LNCaP clone FGC (cell line): ENCODE measurements at regions not wholly inside any gene's neighbourhood (a gene's known extent, or its start where the extent isn't known, plus 50 kb on each side); places are given as distances from the start of the nearest gene placed in this dataset.

ENCODE experiments used
- DNase-seq: peaks from one replicate; pipeline ENCODE4 v3.0.0-alpha.2; 2011; ENCODE audit warnings: low read depth
- H3K4me3 ChIP-seq: 2 replicates; pipeline ENCODE4 v1.5.1; 2011; ENCODE audit warnings: mild to moderate bottlenecking, low read depth, low read length, control low read depth
- TF ChIP-seq, protein P1 (sequence below): IDR thresholded peaks from 2 replicates; pipeline ENCODE4 v1.5.1; 2012; ENCODE audit warnings: mild to moderate bottlenecking; ENCODE audit not compliant: control insufficient read depth, insufficient read depth; ENCODE audit errors: extremely low read depth

DNA sequence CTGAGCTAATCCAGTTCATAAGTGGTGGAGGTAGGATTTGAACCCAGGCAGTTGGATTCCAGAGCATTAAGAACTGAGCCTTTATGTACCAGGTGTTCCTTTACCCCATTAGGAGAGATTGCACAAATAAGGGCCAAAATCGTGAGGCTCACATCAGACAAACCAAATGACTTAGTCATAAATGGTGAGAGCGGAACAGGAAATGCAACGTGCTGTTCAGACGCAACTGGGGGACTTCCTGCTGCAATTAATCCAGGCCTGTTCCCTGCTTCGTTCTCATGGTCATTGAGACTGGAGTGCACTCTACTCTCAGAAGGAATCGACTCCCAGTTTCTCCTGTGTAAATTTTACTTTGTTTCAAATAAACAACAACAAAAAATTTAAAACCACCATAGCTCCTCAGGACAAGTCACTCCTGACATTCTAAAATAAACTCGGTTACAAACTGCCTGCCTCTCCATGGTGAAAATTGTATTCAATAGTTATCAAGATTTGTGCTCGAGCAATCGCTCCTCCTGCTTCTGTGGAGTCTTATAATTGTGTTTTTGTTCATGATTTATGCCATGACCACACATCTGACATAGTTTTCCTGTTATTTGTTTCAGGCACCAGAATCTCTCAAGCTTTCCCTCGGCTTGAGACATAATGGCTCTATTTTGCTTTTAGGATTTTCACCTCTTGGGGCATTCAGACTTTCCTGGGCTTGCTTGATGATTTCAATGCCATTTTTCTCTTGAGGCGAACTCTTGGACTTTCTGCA lies 115.3 kb upstream of the BMPER start:
- no peak overlapping the region for H3K4me3 ChIP-seq

DNA sequence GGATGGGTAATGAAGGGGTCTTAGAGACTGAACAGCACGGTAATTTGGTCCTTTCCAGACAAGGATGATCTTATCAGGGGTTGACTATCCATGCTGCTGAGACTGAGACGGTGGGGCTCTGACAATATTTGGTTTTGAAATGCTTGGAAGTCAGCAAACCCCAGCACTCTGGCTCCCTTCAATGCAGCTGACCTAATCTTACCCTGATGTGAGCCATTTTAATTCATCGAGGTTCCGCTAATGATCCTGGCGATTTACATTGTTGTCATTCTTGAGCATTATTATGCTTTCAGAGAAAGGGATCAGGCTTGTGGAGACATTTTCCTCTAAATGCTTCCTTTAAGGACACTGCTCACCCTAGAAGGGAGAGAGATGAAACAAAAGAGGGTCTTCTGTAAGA lies 114.6 kb upstream of the BMPER start:
- TF ChIP-seq, protein P1, sequence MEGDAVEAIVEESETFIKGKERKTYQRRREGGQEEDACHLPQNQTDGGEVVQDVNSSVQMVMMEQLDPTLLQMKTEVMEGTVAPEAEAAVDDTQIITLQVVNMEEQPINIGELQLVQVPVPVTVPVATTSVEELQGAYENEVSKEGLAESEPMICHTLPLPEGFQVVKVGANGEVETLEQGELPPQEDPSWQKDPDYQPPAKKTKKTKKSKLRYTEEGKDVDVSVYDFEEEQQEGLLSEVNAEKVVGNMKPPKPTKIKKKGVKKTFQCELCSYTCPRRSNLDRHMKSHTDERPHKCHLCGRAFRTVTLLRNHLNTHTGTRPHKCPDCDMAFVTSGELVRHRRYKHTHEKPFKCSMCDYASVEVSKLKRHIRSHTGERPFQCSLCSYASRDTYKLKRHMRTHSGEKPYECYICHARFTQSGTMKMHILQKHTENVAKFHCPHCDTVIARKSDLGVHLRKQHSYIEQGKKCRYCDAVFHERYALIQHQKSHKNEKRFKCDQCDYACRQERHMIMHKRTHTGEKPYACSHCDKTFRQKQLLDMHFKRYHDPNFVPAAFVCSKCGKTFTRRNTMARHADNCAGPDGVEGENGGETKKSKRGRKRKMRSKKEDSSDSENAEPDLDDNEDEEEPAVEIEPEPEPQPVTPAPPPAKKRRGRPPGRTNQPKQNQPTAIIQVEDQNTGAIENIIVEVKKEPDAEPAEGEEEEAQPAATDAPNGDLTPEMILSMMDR = no peak
- no peak for DNase-seq
- H3K4me3 ChIP-seq = no peak overlapping the region

More for the DNA sequence above, 115.3 kb upstream of the BMPER start:
- TF ChIP-seq, protein P1 = no peak
- no peak for DNase-seq

DNA sequence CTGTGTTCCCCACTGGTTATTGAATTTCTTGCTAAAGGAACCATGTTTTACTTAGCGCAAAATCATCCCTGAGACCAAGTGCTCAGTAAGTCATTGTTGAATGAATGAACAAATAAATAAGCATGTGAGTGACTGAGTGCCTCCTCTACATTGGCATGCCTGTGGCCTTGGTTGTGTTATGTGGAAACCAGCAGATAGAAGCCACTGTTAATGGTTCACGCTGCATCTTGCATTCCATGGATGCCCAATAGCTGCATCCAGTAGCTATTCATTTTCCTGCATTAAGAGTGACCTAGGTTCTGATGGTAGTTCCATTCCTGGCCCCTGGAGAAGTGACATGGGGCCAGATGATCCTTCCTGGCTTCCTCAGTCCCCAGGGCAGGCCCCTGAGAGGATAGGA lies 113.3 kb upstream of the BMPER start:
- TF ChIP-seq, protein P1 = no peak
- DNase-seq = no peak
- no peak overlapping the region for H3K4me3 ChIP-seq

DNA sequence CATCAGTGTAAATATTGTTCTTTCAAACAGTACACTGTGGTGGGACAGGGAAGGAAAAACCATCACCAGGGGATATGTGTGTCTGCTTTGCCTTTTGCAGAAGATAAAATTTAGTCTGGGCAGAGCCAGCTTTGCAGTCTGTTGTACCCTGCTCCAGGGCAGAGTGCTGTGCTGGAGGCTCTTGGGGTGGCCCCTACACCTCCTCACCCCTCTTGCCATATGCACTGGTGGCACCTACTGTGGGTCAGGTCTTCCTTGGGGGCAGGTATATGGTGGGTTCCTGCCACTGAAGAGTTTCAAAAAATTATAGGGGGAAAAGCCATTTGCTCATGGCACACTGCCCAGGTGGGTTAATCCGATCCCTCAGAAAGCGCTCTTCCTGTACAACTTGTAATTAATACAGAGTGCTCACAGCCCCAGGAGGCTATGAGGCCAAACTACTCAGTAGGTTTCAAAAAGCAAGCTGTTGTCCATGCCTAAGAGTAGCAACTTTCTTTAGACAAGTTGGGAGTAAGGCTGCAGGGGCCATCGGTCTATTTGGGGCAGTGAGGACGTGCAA lies 112.7 kb upstream of the BMPER start:
- TF ChIP-seq, protein P1 = no peak
- no peak overlapping the region for H3K4me3 ChIP-seq
- DNase-seq = no peak

DNA sequence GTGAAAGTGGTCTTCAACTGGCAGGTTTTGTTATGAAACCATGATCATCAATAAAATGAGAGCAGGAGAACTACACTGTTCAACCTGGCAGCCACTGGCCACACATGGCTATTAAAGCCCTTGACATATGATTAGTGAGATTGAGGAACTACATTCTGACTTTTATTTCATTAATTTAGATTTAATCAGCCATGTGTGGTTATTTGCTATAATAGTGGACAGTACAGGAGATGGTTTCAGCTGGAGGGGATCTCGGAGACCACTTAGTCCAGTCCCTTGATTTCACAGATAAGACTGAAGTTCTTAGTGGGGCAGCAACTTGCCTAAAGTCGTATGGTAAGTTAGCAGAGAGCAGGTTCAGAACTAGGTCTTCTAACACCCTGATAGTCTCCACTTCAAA lies 111.7 kb upstream of the BMPER start:
- H3K4me3 ChIP-seq = no peak overlapping the region
- no peak for DNase-seq
- TF ChIP-seq, protein P1 = no peak

DNA sequence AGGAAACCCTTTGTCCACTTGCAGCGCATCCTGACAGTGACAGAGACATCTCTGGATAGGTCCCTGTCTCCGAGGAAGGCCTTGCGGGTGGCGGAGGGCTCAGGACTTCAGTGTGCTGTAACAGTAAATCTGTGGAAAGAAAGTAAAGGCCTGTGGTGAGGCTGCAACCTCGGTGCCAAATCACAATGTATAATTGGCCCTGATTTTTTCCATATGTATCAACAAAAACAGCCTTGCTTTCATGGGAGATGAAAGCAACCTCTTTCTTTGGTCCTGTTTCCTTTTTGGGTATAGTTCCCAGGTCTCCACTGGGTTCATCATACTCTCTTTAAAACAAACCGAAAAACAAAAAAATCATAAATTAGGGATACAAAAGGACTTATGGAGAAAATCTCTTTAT lies 110.9 kb upstream of the BMPER start:
- DNase-seq = no peak
- no peak overlapping the region for H3K4me3 ChIP-seq
- TF ChIP-seq, protein P1 = no peak

DNA sequence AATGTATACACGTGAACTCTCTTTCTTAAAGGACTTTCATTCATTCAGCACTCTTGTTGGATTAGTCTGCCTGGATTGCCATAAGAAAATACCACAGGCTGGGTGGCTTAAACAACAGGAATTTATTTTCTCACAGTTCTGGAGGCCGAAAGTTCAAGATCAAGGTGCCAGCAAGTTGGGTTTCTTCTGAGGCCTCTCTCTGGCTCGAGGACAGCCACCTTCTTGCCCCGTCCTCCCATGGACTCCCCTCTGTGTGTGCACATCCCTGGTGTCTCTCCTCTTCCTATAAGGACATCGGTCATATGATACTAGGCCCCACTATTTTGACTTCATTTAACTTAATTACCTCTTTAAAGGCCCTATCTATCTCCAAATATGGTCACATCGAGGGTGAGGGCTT lies 110.4 kb upstream of the BMPER start:
- TF ChIP-seq, protein P1 = no peak
- H3K4me3 ChIP-seq = no peak overlapping the region
- DNase-seq = no peak
